ENCODE measurements at regions not wholly inside any gene's neighbourhood (a gene's known extent, or its start where the extent isn't known, plus 50 kb on each side); places are given as distances from the start of the nearest gene placed in this dataset.

DNA sequence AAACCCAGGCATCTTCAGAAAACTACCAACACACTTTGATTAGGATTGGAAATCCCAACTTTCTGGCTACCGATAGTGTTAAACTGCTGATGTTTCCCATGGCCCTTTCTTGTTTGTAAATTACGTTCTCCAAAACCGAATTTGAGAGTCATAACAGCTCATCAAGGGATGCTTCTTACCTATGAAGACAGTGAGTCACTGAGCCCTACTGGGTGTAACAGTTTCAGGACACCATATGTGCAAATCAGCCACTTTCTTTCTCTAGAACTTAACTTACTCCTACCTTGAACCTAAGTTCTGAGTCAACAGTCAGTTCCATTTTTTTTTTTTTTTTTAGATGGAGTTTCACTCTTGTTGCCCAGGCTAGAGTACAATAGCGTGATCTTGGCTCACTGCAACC is 410.1 kb upstream of the TSHZ3 start:
- Histone ChIP-seq H3K4me3 (ENCODE audit: low read length) (no peak overlapping the region), H3K36me3 (ENCODE audit: insufficient read depth, low read length) (no peaks in the 10 kb centered on the region), H3K4me1 (ENCODE audit: insufficient read depth, low read length) (peaks cover 7% of the 10 kb centered on the region; the same call in 1 of the 2 replicates), H3K27me3 (ENCODE audit: insufficient read depth, low read length) (no peaks in the 10 kb centered on the region), H3K9ac (ENCODE audit: low read depth, low read length) (no peak overlapping the region), H3K27ac (ENCODE audit: low read depth, low read length) (no peak overlapping the region), H3K9me3 (ENCODE audit: insufficient read depth, low read depth, low read length) (no peaks in the 10 kb centered on the region)
- 94% methylated on average over 4 of the region's 4 CpGs for WGBS

DNA sequence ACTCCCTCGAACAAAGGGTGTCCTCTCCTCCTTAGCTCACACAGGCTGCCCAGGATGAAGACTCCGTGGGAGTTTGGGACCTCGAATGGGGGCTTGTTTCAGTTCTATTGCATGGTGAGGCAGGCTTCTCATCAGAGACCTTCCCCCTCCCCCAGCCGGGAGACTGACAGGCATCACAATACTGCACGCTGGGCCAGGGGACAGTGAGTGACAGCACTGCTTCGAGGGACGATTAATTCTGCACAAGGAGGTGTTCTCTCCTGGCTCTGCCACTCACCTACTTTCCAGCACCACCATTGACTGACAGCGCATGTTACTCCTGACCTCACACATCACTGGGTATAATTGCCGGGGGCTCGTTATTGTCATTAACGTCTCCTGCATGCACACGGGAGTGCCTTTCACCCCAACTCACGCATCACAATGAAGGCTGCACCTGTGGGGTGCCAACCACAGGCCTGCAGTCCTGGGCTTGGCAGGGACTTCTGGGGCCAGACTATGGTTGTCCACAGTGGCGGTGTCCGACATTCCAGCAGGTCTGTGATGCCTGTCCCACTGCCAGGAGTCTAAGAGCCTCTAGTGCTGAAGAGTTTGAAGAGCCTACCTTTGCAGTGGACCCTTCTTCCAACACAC is 412.2 kb upstream of the TSHZ3 start:
- H3K9ac ChIP-seq (ENCODE audit: low read depth, low read length), result no peak overlapping the region
- H3K4me1 ChIP-seq (ENCODE audit: insufficient read depth, low read length), result peaks cover 7% of the 10 kb centered on the region; the same call in 1 of the 2 replicates
- H3K36me3 ChIP-seq (ENCODE audit: insufficient read depth, low read length), result no peaks in the 10 kb centered on the region
- no peaks in the 10 kb centered on the region for H3K9me3 ChIP-seq (ENCODE audit: insufficient read depth, low read depth, low read length)
- H3K27me3 ChIP-seq (ENCODE audit: insufficient read depth, low read length), result no peaks in the 10 kb centered on the region
- 63% methylated on average over 13 of the region's 15 CpGs for WGBS
- no peak overlapping the region for H3K4me3 ChIP-seq (ENCODE audit: low read length)
- H3K27ac ChIP-seq (ENCODE audit: low read depth, low read length), result no peak overlapping the region

DNA sequence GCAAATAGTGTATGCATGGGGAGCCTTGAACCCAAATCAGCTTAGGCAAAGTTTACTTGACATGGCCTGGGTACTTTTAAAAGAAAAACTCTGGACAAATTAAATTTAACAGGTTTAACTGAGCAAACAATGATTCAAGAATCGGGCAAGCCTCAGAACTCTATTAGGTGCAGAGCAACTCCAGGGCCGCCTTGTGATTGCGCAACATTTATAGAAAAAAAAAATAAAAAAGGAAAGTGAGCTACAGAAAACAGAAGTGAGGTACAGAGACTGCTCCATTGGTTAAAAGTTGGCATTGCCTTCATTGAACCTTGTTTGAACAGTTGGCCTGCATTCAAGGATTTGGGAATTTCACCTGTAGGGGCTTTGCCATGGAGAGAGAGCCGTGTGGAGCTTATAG is 421.0 kb upstream of the TSHZ3 start:
- WGBS, result 95% methylated on average over 4 of the region's 4 CpGs
- no peak overlapping the region for H3K4me3 ChIP-seq (ENCODE audit: low read length)
- no peak overlapping the region for H3K27ac ChIP-seq (ENCODE audit: low read depth, low read length)
- H3K9me3 ChIP-seq (ENCODE audit: insufficient read depth, low read depth, low read length), result no peaks in the 10 kb centered on the region
- H3K27me3 ChIP-seq (ENCODE audit: insufficient read depth, low read length), result no peaks in the 10 kb centered on the region
- H3K4me1 ChIP-seq (ENCODE audit: insufficient read depth, low read length), result no peaks in the 10 kb centered on the region
- H3K9ac ChIP-seq (ENCODE audit: low read depth, low read length), result no peak overlapping the region
- H3K36me3 ChIP-seq (ENCODE audit: insufficient read depth, low read length), result no peaks in the 10 kb centered on the region

GRCh38 chr19:31772915-31773314 is 423.7 kb upstream of the TSHZ3 start:
- Histone ChIP-seq H3K36me3 (ENCODE audit: insufficient read depth, low read length) (no peaks in the 10 kb centered on the region), H3K9ac (ENCODE audit: low read depth, low read length) (no peak overlapping the region), H3K4me3 (ENCODE audit: low read length) (no peak overlapping the region), H3K4me1 (ENCODE audit: insufficient read depth, low read length) (no peaks in the 10 kb centered on the region), H3K27me3 (ENCODE audit: insufficient read depth, low read length) (no peaks in the 10 kb centered on the region), H3K27ac (ENCODE audit: low read depth, low read length) (no peak overlapping the region), H3K9me3 (ENCODE audit: insufficient read depth, low read depth, low read length) (no peaks in the 10 kb centered on the region)
- 49% methylated on average over 5 of the region's 5 CpGs for WGBS

GRCh38 chr19:31781542-31781941 is 432.3 kb upstream of the TSHZ3 start:
- Histone ChIP-seq H3K9ac (ENCODE audit: low read depth, low read length) (no peak overlapping the region), H3K27me3 (ENCODE audit: insufficient read depth, low read length) (no peaks in the 10 kb centered on the region), H3K27ac (ENCODE audit: low read depth, low read length) (no peak overlapping the region), H3K9me3 (ENCODE audit: insufficient read depth, low read depth, low read length) (no peaks in the 10 kb centered on the region), H3K4me1 (ENCODE audit: insufficient read depth, low read length) (no peaks in the 10 kb centered on the region), H3K4me3 (ENCODE audit: low read length) (no peak overlapping the region), H3K36me3 (ENCODE audit: insufficient read depth, low read length) (no peaks in the 10 kb centered on the region)
- WGBS, result 88% methylated on average over 4 of the region's 4 CpGs

DNA sequence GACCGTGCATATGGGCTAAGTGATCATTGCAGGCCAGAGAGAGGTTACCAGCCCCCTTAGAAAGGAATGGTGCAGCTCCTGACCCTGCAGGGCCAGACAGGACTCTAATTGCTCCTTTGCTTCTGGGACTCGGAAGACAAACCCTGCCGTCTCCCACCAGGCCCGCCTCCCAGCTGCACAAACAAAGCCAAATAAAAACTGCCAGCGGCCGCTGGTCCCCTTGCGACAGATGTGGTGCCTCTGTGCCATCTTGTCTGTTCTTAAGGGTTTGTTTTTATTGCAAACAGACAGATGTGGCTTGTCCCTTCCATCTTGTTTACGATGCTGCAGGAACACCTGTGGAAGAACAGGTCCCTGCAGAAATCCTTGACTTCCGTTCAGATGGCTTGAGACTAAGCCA is 434.4 kb upstream of the TSHZ3 start:
- Histone ChIP-seq H3K9ac (ENCODE audit: low read depth, low read length) (no peak overlapping the region), H3K9me3 (ENCODE audit: insufficient read depth, low read depth, low read length) (no peaks in the 10 kb centered on the region), H3K4me1 (ENCODE audit: insufficient read depth, low read length) (no peaks in the 10 kb centered on the region), H3K36me3 (ENCODE audit: insufficient read depth, low read length) (no peaks in the 10 kb centered on the region), H3K4me3 (ENCODE audit: low read length) (no peak overlapping the region), H3K27ac (ENCODE audit: low read depth, low read length) (no peak overlapping the region), H3K27me3 (ENCODE audit: insufficient read depth, low read length) (no peaks in the 10 kb centered on the region)
- WGBS, result 84% methylated on average over 9 of the region's 9 CpGs

DNA sequence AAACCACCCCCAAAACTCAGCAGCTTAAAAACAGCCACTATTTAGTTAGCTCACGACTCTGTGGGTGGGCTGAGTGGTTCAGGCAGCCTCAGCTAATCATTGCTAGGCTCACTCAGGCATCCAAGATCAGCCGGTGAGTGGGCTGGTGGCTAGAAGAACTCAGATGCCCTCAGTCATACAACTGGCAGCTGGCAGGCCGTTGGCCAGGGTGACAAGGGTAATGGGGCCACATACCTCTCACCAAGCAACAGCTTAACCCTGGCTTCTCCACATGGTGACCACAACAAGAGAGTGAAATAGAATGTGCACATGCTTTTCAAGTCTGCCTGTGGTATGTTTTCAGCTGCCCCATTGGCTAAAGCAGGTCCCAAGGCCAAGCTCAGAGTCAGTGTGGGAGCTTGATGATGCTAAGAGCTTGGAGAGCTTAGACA is 435.4 kb upstream of the TSHZ3 start:
- Histone ChIP-seq H3K4me1 (ENCODE audit: insufficient read depth, low read length) (no peaks in the 10 kb centered on the region), H3K27ac (ENCODE audit: low read depth, low read length) (no peak overlapping the region), H3K36me3 (ENCODE audit: insufficient read depth, low read length) (no peaks in the 10 kb centered on the region), H3K9ac (ENCODE audit: low read depth, low read length) (no peak overlapping the region), H3K9me3 (ENCODE audit: insufficient read depth, low read depth, low read length) (no peaks in the 10 kb centered on the region), H3K4me3 (ENCODE audit: low read length) (no peak overlapping the region), H3K27me3 (ENCODE audit: insufficient read depth, low read length) (no peaks in the 10 kb centered on the region)
- 77% methylated on average over 3 of the region's 3 CpGs for WGBS

DNA sequence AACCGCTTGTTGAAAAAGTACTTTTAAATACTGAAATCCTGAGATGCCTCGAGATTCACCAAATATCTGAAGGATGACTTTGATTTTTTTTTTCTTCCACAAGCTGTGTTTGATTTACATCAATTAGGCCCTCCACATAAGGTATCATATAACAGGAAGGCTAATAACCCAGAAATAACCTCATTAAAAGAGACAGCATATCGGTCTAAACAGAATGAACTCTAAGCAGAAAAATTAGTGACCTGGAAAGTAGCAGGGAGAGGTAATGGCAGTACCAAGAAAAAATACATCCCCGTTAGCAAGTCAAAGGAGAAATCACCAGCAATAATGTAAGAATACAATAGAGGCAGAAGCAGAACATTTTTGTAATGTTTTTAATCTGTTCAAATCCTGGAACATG is 452.4 kb upstream of the TSHZ3 start:
- H3K9me3 ChIP-seq (ENCODE audit: insufficient read depth, low read depth, low read length), result no peaks in the 10 kb centered on the region
- H3K36me3 ChIP-seq (ENCODE audit: insufficient read depth, low read length), result no peaks in the 10 kb centered on the region
- H3K27me3 ChIP-seq (ENCODE audit: insufficient read depth, low read length), result no peaks in the 10 kb centered on the region
- no peak overlapping the region for H3K27ac ChIP-seq (ENCODE audit: low read depth, low read length)
- H3K4me3 ChIP-seq (ENCODE audit: low read length), result no peak overlapping the region
- H3K4me1 ChIP-seq (ENCODE audit: insufficient read depth, low read length), result peaks cover 4% of the 10 kb centered on the region; the same call in 1 of the 2 replicates
- 95% methylated on average over 4 of the region's 4 CpGs for WGBS
- H3K9ac ChIP-seq (ENCODE audit: low read depth, low read length), result no peak overlapping the region

DNA sequence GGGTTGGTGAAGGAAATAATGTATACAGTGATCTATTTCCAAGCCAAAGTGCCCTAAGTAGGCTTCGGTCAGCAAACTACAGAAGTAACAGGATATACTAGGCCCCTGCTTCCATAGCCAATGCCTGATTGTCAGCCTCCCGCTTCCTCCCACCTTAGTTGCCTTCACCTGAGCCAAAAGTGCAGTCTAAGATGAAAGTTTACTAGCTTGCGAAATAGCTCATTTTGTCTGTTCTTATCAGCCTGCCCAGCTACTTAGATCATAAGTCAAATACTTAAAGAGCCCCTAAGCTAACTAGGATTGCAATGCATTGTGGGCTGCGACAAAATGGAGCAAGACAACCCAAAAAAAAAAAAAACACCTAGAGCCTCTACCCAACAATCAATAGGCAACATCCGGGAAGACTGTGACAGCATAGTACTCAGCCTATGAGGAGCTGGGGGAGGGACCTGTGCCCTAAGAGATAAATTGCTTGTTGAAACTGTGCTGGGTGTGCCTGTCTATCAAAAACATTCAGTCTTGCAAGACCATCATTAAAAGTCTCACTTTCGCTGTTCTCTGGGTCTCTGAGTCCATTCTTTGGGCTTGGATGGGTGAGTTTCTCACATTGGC is 454.7 kb upstream of the TSHZ3 start:
- H3K36me3 ChIP-seq (ENCODE audit: insufficient read depth, low read length), result no peaks in the 10 kb centered on the region
- H3K9me3 ChIP-seq (ENCODE audit: insufficient read depth, low read depth, low read length), result no peaks in the 10 kb centered on the region
- 89% methylated on average over 6 of the region's 6 CpGs for WGBS
- no peak overlapping the region for H3K27ac ChIP-seq (ENCODE audit: low read depth, low read length)
- no peak overlapping the region for H3K4me3 ChIP-seq (ENCODE audit: low read length)
- peaks cover 4% of the 10 kb centered on the region; the same call in 1 of the 2 replicates for H3K4me1 ChIP-seq (ENCODE audit: insufficient read depth, low read length)
- no peak overlapping the region for H3K9ac ChIP-seq (ENCODE audit: low read depth, low read length)
- no peaks in the 10 kb centered on the region for H3K27me3 ChIP-seq (ENCODE audit: insufficient read depth, low read length)

DNA sequence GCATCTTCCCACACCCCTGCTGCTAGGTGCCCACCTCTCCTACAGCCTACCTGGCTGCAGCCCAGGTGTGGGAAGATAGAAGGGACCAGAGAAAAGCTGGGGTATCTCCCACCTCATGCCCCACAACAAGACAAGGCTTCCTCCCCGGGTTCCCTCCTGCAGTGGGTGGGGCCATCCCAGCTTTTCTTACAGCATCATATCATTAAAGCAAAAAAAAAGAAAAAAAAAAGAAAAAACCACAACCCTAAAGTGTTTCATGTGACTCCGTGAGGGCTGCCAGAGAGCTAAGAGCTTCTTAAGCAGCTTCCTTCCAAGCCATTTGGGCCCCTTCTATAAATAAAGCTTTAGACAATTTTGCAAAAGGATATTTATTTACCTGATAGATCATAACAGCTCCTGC is 455.4 kb upstream of the TSHZ3 start:
- H3K36me3 ChIP-seq (ENCODE audit: insufficient read depth, low read length), result no peaks in the 10 kb centered on the region
- H3K27me3 ChIP-seq (ENCODE audit: insufficient read depth, low read length), result no peaks in the 10 kb centered on the region
- H3K4me1 ChIP-seq (ENCODE audit: insufficient read depth, low read length), result peaks cover 4% of the 10 kb centered on the region; the same call in 1 of the 2 replicates
- no peak overlapping the region for H3K27ac ChIP-seq (ENCODE audit: low read depth, low read length)
- no peak overlapping the region for H3K4me3 ChIP-seq (ENCODE audit: low read length)
- H3K9ac ChIP-seq (ENCODE audit: low read depth, low read length), result no peak overlapping the region
- H3K9me3 ChIP-seq (ENCODE audit: insufficient read depth, low read depth, low read length), result no peaks in the 10 kb centered on the region
- WGBS, result 93% methylated on average over 2 of the region's 2 CpGs

- 95% methylated on average over 6 of the region's 6 CpGs for WGBS
- Histone ChIP-seq H3K9ac (ENCODE audit: low read depth, low read length) (no peak overlapping the region), H3K9me3 (ENCODE audit: insufficient read depth, low read depth, low read length) (no peaks in the 10 kb centered on the region), H3K27me3 (ENCODE audit: insufficient read depth, low read length) (no peaks in the 10 kb centered on the region), H3K36me3 (ENCODE audit: insufficient read depth, low read length) (no peaks in the 10 kb centered on the region), H3K4me1 (ENCODE audit: insufficient read depth, low read length) (no peaks in the 10 kb centered on the region), H3K27ac (ENCODE audit: low read depth, low read length) (no peak overlapping the region), H3K4me3 (ENCODE audit: low read length) (no peak overlapping the region)
Measured at GRCh38 chr19:31810536-31811109, 461.4 kb upstream of the TSHZ3 start.
